ENCODE measurements at regions not wholly inside any gene's neighbourhood (a gene's known extent, or its start where the extent isn't known, plus 50 kb on each side); places are given as distances from the start of the nearest gene placed in this dataset.

- no peak for TF ChIP-seq CTCF (conservative IDR thresholded peaks at IDR 0.05; ENCODE audit: low read depth, low read length)
- no peak for TF ChIP-seq EZH2 (IDR thresholded peaks at IDR 0.05; ENCODE audit: borderline replicate concordance, low read depth, low read length, poor library complexity, severe bottlenecking)
These were observed 70.8 kb upstream of the PRKACB start for GRCh38 chr1:84073266-84073665.
